Spinal cord (tissue), 9 donors: ENCODE measurements at regions not wholly inside any gene's neighbourhood (a gene's known extent, or its start where the extent isn't known, plus 50 kb on each side); places are given as distances from the start of the nearest gene placed in this dataset.
"Not testable (repeated sequence)": the region's sequence is repeated elsewhere in the genome, so short reads cannot be mapped to it uniquely, and the experiment has no call there.

Experiments
- DNase-seq, 6 donors: peaks; one replicate each; pipeline versions ENCODE4 v3.0.0 to v3.0.0-alpha.2; 2013 to 2015; ENCODE audit warnings: low spot score in 6 of 6, low read depth in 4 of 6
- H3K27ac ChIP-seq: one replicate; pipeline ENCODE4 v1.5.1; 2013; ENCODE audit warnings: low read depth, low read length, control low read depth
- H3K27me3 ChIP-seq: one replicate; pipeline ENCODE4 v1.6.1; 2013; ENCODE audit warnings: low read length; ENCODE audit not compliant: control insufficient read depth, insufficient read depth
- H3K36me3 ChIP-seq: one replicate; pipeline ENCODE4 v1.6.1; 2013; ENCODE audit warnings: low read length; ENCODE audit not compliant: control insufficient read depth, insufficient read depth
- H3K4me1 ChIP-seq: one replicate; pipeline ENCODE4 v1.6.1; 2013; ENCODE audit warnings: low read length; ENCODE audit not compliant: control insufficient read depth, insufficient read depth
- H3K4me3 ChIP-seq: one replicate; pipeline ENCODE4 v1.5.1; 2013; ENCODE audit warnings: low read depth, low read length, control low read depth
- H3K9me3 ChIP-seq: one replicate; pipeline ENCODE4 v1.6.1; 2013; ENCODE audit warnings: low read length; ENCODE audit not compliant: control insufficient read depth, insufficient read depth
- WGBS: methylation state at CpG from one replicate; pipeline ENCODE4 v1.1.5; 2013; ENCODE audit warnings: missing lambda C conversion rate; ENCODE audit not compliant: insufficient coverage; 5-methylcytosine and 5-hydroxymethylcytosine counted together
- donor health status: healthy.

- Histone ChIP-seq H3K27me3 (no peaks in the 10 kb centered on the region), H3K4me1 (peaks cover 15% of the 10 kb centered on the region), H3K36me3 (no peaks in the 10 kb centered on the region), H3K4me3 (no peak overlapping the region), H3K27ac (no peak overlapping the region), H3K9me3 (no peaks in the 10 kb centered on the region)
- WGBS, result 92% methylated on average over 11 of the region's 11 CpGs
- no peak for DNase-seq
Measured at GRCh38 chr3:194944526-194944925, 258.8 kb downstream of the FAM43A start.

GRCh38 chr3:194945508-194945907 lies 259.8 kb downstream of the FAM43A start:
- H3K27me3 ChIP-seq, result no peaks in the 10 kb centered on the region
- no peak overlapping the region for H3K4me3 ChIP-seq
- H3K4me1 ChIP-seq, result peaks cover 5% of the 10 kb centered on the region
- H3K9me3 ChIP-seq, result no peaks in the 10 kb centered on the region
- H3K27ac ChIP-seq, result no peak overlapping the region
- no peaks in the 10 kb centered on the region for H3K36me3 ChIP-seq
- 77% methylated on average over 12 of the region's 13 CpGs for WGBS
- no peak for DNase-seq

- DNase-seq, result no peak
- Histone ChIP-seq H3K4me1 (peaks cover 5% of the 10 kb centered on the region), H3K27me3 (no peaks in the 10 kb centered on the region), H3K9me3 (no peaks in the 10 kb centered on the region), H3K4me3 (no peak overlapping the region), H3K27ac (no peak overlapping the region), H3K36me3 (no peaks in the 10 kb centered on the region)
- WGBS, result 81% methylated on average over 6 of the region's 9 CpGs
Measured at GRCh38 chr3:194946091-194946490, 260.4 kb downstream of the FAM43A start.

- no peak overlapping the region for H3K4me3 ChIP-seq
- no peaks in the 10 kb centered on the region for H3K36me3 ChIP-seq
- H3K9me3 ChIP-seq, result no peaks in the 10 kb centered on the region
- H3K27me3 ChIP-seq, result no peaks in the 10 kb centered on the region
- DNase-seq, result no peak
- H3K4me1 ChIP-seq, result no peaks in the 10 kb centered on the region
- no peak overlapping the region for H3K27ac ChIP-seq
- WGBS, result 50% methylated on average over 3 of the region's 3 CpGs
Measured at GRCh38 chr3:194949592-194949991, 263.9 kb downstream of the FAM43A start.

GRCh38 chr3:194950906-194951628 lies 265.4 kb downstream of the FAM43A start:
- Histone ChIP-seq H3K27me3 (no peaks in the 10 kb centered on the region), H3K9me3 (no peaks in the 10 kb centered on the region), H3K4me1 (no peaks in the 10 kb centered on the region), H3K27ac (no peak overlapping the region), H3K36me3 (no peaks in the 10 kb centered on the region), H3K4me3 (no peak overlapping the region)
- WGBS, result 88% methylated on average over 14 of the region's 18 CpGs
- DNase-seq, result no peak

GRCh38 chr3:194951629-194951920 lies 265.9 kb downstream of the FAM43A start:
- H3K27me3 ChIP-seq, DNase-seq, H3K9me3 ChIP-seq, H3K36me3 ChIP-seq, H3K27ac ChIP-seq, H3K4me1 ChIP-seq, H3K4me3 ChIP-seq: not testable (repeated sequence)
- 90% methylated on average over 7 of the region's 9 CpGs for WGBS

- Histone ChIP-seq H3K27ac (no peak overlapping the region), H3K27me3 (no peaks in the 10 kb centered on the region), H3K4me1 (no peaks in the 10 kb centered on the region), H3K36me3 (no peaks in the 10 kb centered on the region), H3K9me3 (no peaks in the 10 kb centered on the region), H3K4me3 (no peak overlapping the region)
- 93% methylated on average over 2 of the region's 6 CpGs for WGBS
- no peak for DNase-seq
Measured at GRCh38 chr3:194951931-194952582, 266.4 kb downstream of the FAM43A start.

- Histone ChIP-seq H3K27me3 (no peaks in the 10 kb centered on the region), H3K36me3 (no peaks in the 10 kb centered on the region), H3K4me3 (no peak overlapping the region), H3K27ac (no peak overlapping the region), H3K9me3 (no peaks in the 10 kb centered on the region), H3K4me1 (no peaks in the 10 kb centered on the region)
- no peak for DNase-seq
- WGBS, result 51% methylated on average over 4 of the region's 6 CpGs
Measured at GRCh38 chr3:194952841-194953241, 267.2 kb downstream of the FAM43A start.

- Histone ChIP-seq H3K27me3 (no peaks in the 10 kb centered on the region), H3K9me3 (no peaks in the 10 kb centered on the region), H3K36me3 (no peaks in the 10 kb centered on the region), H3K4me1 (no peaks in the 10 kb centered on the region), H3K4me3 (no peak overlapping the region), H3K27ac (no peak overlapping the region)
- 90% methylated on average over 5 of the region's 5 CpGs for WGBS
- DNase-seq, result no peak
Measured at GRCh38 chr3:194953291-194953690, 267.6 kb downstream of the FAM43A start.

- Histone ChIP-seq H3K9me3 (no peaks in the 10 kb centered on the region), H3K27me3 (no peaks in the 10 kb centered on the region), H3K4me3 (no peak overlapping the region), H3K36me3 (no peaks in the 10 kb centered on the region), H3K4me1 (no peaks in the 10 kb centered on the region), H3K27ac (no peak overlapping the region)
- 83% methylated on average over 6 of the region's 7 CpGs for WGBS
- no peak for DNase-seq
Measured at GRCh38 chr3:194955546-194955945, 269.9 kb downstream of the FAM43A start.
